ENCODE measurements at regions not wholly inside any gene's neighbourhood (a gene's known extent, or its start where the extent isn't known, plus 50 kb on each side); places are given as distances from the start of the nearest gene placed in this dataset.
A peak's percentile ranks its signal among the peaks of the same experiment; 100 is the strongest.

- Histone ChIP-seq H3K9ac (ENCODE audit: control insufficient read depth, insufficient read depth, low read length) (no peak overlapping the region), H3K36me3 (ENCODE audit: control insufficient read depth in 2 of 2, insufficient read depth in 2 of 2, low read length in 1 of 2) (no peaks in the 10 kb centered on the region), H3K4me1 (ENCODE audit: control insufficient read depth, insufficient read depth, low read length) (no peaks in the 10 kb centered on the region), H3K27me3 (replicated peaks in 1 of 2; ENCODE audit: control insufficient read depth in 2 of 2, insufficient read depth in 2 of 2, low read length in 1 of 2) (no peaks in the 10 kb centered on the region), H3K27ac (ENCODE audit: control insufficient read depth, insufficient read depth) (no peak overlapping the region), H3K4me2 (ENCODE audit: control insufficient read depth, insufficient read depth) (no peak overlapping the region), H3K4me3 (no peak overlapping the region), H3K79me2 (ENCODE audit: control insufficient read depth, insufficient read depth, low read length) (no peaks in the 10 kb centered on the region), H3K9me3 (replicated peaks; ENCODE audit: control insufficient read depth, insufficient read depth, low read length) (no peaks in the 10 kb centered on the region), H2AFZ (ENCODE audit: control insufficient read depth, low read depth, low read length) (no peak overlapping the region), H4K20me1 (ENCODE audit: control insufficient read depth, insufficient read depth) (no peaks in the 10 kb centered on the region)
- intact Hi-C loops (cut with micrococcal nuclease; ENCODE audit: unreplicated experiment) (no loop called here), in situ Hi-C loops (cut with MboI) (no loop called here)
- SMC1A ChIA-PET (ENCODE audit: uncharacterized antibody, unreplicated experiment) = no interaction called here
- RAD21 ChIA-PET (ENCODE audit: unreplicated experiment) = no interaction called here
- ATAC-seq (no peak), DNase-seq (ENCODE audit: low read depth, low spot score) (no peak), FAIRE-seq (no peak)
- POLR2A ChIA-PET = no interaction called here
- no TSS peak for BruUV-seq (replicated peaks)
- WGBS (ENCODE audit: insufficient coverage, insufficient replicate concordance, low lambda C conversion rate, missing lambda C conversion rate) = 41% methylated on average over 2 of the region's 2 CpGs
- CTCF ChIA-PET = no interaction called here
- no peak for TF ChIP-seq TARDBP (IDR thresholded peaks at IDR 0.05; ENCODE audit: borderline replicate concordance)
- TF ChIP-seq IKZF1 (conservative IDR thresholded peaks at IDR 0.05) = no peak
- no peak for TF ChIP-seq BRCA1 (IDR thresholded peaks at IDR 0.05; ENCODE audit: low read depth, low read length)
- TF ChIP-seq CHD4 (IDR thresholded peaks at IDR 0.05) = no peak
- TF ChIP-seq SMARCA5 (IDR thresholded peaks at IDR 0.05) = no peak
- TF ChIP-seq SRF (IDR thresholded peaks at IDR 0.05; ENCODE audit: low read depth in 2 of 2, low read length in 2 of 2) = no peak
- TF ChIP-seq POLR2A (IDR thresholded peaks at IDR 0.05; ENCODE audit: low read depth, low read length) = no peak
- no peak for TF ChIP-seq TAF1 (IDR thresholded peaks at IDR 0.05; ENCODE audit: borderline replicate concordance, low read depth, low read length)
- TF ChIP-seq SMAD1 (IDR thresholded peaks at IDR 0.05; ENCODE audit: low read depth, partially characterized antibody) = no peak
- no peak for TF ChIP-seq HDAC6 (IDR thresholded peaks at IDR 0.05; ENCODE audit: unreplicated experiment)
These were observed 728.0 kb upstream of the TENM4 start for GRCh38 chr11:80168796-80169195.

- Histone ChIP-seq H3K4me3 (no peak overlapping the region), H3K4me1 (ENCODE audit: control insufficient read depth, insufficient read depth, low read length) (no peaks in the 10 kb centered on the region), H3K36me3 (ENCODE audit: control insufficient read depth in 2 of 2, insufficient read depth in 2 of 2, low read length in 1 of 2) (no peaks in the 10 kb centered on the region), H3K9me3 (replicated peaks; ENCODE audit: control insufficient read depth, insufficient read depth, low read length) (no peaks in the 10 kb centered on the region), H3K27ac (ENCODE audit: control insufficient read depth, insufficient read depth) (no peak overlapping the region), H3K27me3 (replicated peaks in 1 of 2; ENCODE audit: control insufficient read depth in 2 of 2, insufficient read depth in 2 of 2, low read length in 1 of 2) (no peaks in the 10 kb centered on the region), H2AFZ (ENCODE audit: control insufficient read depth, low read depth, low read length) (no peak overlapping the region), H3K9ac (ENCODE audit: control insufficient read depth, insufficient read depth, low read length) (no peak overlapping the region), H4K20me1 (ENCODE audit: control insufficient read depth, insufficient read depth) (no peaks in the 10 kb centered on the region), H3K4me2 (ENCODE audit: control insufficient read depth, insufficient read depth) (no peak overlapping the region), H3K79me2 (ENCODE audit: control insufficient read depth, insufficient read depth, low read length) (no peaks in the 10 kb centered on the region)
- DNase-seq (ENCODE audit: low read depth, low spot score) = no peak
- no peak for ATAC-seq
- no TSS peak for BruUV-seq (replicated peaks)
- in situ Hi-C loops (cut with MboI) = no loop called here
- CTCF ChIA-PET = interaction anchor here (0.8 to 1.5 kb wide), 2 partner anchors 12 to 42 kb away, joined by 3 to 7 read pairs; no protein-coding TSS in a partner anchor
- POLR2A ChIA-PET = no interaction called here
- RAD21 ChIA-PET (ENCODE audit: unreplicated experiment) = no interaction called here
- SMC1A ChIA-PET (ENCODE audit: uncharacterized antibody, unreplicated experiment) = interaction anchor here (1.0 kb wide), 2 partner anchors 12 to 14 kb away, joined by 3 read pairs; no protein-coding TSS in a partner anchor
- TF ChIP-seq TCF3 (IDR thresholded peaks at IDR 0.05; ENCODE audit: borderline replicate concordance, insufficient read depth, low read depth, low read length) (no peak), KDM1A (IDR thresholded peaks at IDR 0.05; ENCODE audit: borderline replicate concordance) (no peak), MLLT1 (IDR thresholded peaks at IDR 0.05) (no peak), PKNOX1 (IDR thresholded peaks at IDR 0.05) (peak; percentile 85)
- WGBS (ENCODE audit: insufficient coverage, insufficient replicate concordance, low lambda C conversion rate, missing lambda C conversion rate) = 12% methylated on average over 3 of the region's 3 CpGs
- no peak for FAIRE-seq
- intact Hi-C loops (cut with micrococcal nuclease; ENCODE audit: unreplicated experiment) = no loop called here
These were observed 726.9 kb upstream of the TENM4 start for GRCh38 chr11:80167766-80168165.
